ENCODE measurements at regions not wholly inside any gene's neighbourhood (a gene's known extent, or its start where the extent isn't known, plus 50 kb on each side); places are given as distances from the start of the nearest gene placed in this dataset.

GRCh38 chr1:80384083-80384830 is 1377.7 kb upstream of the ADGRL4 start:
- Histone ChIP-seq H3K4me3 (ENCODE audit: low read length) (no peak overlapping the region), H3K4me1 (ENCODE audit: insufficient read depth, low read length) (no peaks in the 10 kb centered on the region), H3K27ac (ENCODE audit: low read depth, low read length) (no peak overlapping the region), H3K27me3 (ENCODE audit: insufficient read depth, low read length, poor library complexity, severe bottlenecking) (no peaks in the 10 kb centered on the region), H3K9me3 (ENCODE audit: low read length) (no peaks in the 10 kb centered on the region), H3K36me3 (ENCODE audit: insufficient read depth, low read length) (no peaks in the 10 kb centered on the region)
- Mint-ChIP-seq H3K36me3 (no peaks in the 10 kb centered on the region), H3K27me3 (no peaks in the 10 kb centered on the region), H3K4me1 (no peaks in the 10 kb centered on the region), H3K9me3 (peaks cover 3 to 24% (median 8%) of the 10 kb centered on the region in 5 donors), H3K4me3 (no peak overlapping the region), H3K27ac (no peak overlapping the region)
- DNase-seq = no peak
- ChIA-PET CTCF (no interaction called here), POLR2A (no interaction called here)

- POLR2A ChIA-PET = no interaction called here
- no peak overlapping the region for H3K27ac ChIP-seq (ENCODE audit: low read depth, low read length)
- Mint-ChIP-seq H3K4me3 (no peak overlapping the region), H3K36me3 (no peaks in the 10 kb centered on the region), H3K27ac (no peak overlapping the region), H3K27me3 (no peaks in the 10 kb centered on the region), H3K4me1 (no peaks in the 10 kb centered on the region), H3K9me3 (peaks cover 3 to 34% (median 9%) of the 10 kb centered on the region in 5 donors)
- no peak overlapping the region for H3K4me3 ChIP-seq (ENCODE audit: low read length)
- H3K27me3 ChIP-seq (ENCODE audit: insufficient read depth, low read length, poor library complexity, severe bottlenecking) = no peaks in the 10 kb centered on the region
- no peak for DNase-seq
- no peaks in the 10 kb centered on the region for H3K4me1 ChIP-seq (ENCODE audit: insufficient read depth, low read length)
- no peaks in the 10 kb centered on the region for H3K9me3 ChIP-seq (ENCODE audit: low read length)
- CTCF ChIA-PET = no interaction called here
- H3K36me3 ChIP-seq (ENCODE audit: insufficient read depth, low read length) = no peaks in the 10 kb centered on the region
Measured at GRCh38 chr1:80375662-80376061, 1369.1 kb upstream of the ADGRL4 start.

- Mint-ChIP-seq H3K4me1 (no peaks in the 10 kb centered on the region), H3K9me3 (peaks cover 3 to 34% (median 10%) of the 10 kb centered on the region in 5 donors), H3K4me3 (no peak overlapping the region), H3K36me3 (no peaks in the 10 kb centered on the region), H3K27ac (no peak overlapping the region), H3K27me3 (no peaks in the 10 kb centered on the region)
- H3K36me3 ChIP-seq (ENCODE audit: insufficient read depth, low read length) = no peaks in the 10 kb centered on the region
- CTCF ChIA-PET = no interaction called here
- H3K27me3 ChIP-seq (ENCODE audit: insufficient read depth, low read length, poor library complexity, severe bottlenecking) = no peaks in the 10 kb centered on the region
- H3K4me1 ChIP-seq (ENCODE audit: insufficient read depth, low read length) = no peaks in the 10 kb centered on the region
- no peak overlapping the region for H3K27ac ChIP-seq (ENCODE audit: low read depth, low read length)
- DNase-seq = no peak
- H3K9me3 ChIP-seq (ENCODE audit: low read length) = no peaks in the 10 kb centered on the region
- POLR2A ChIA-PET = no interaction called here
- no peak overlapping the region for H3K4me3 ChIP-seq (ENCODE audit: low read length)
Measured at GRCh38 chr1:80375109-80375508, 1368.6 kb upstream of the ADGRL4 start.

- Histone ChIP-seq H3K36me3 (ENCODE audit: insufficient read depth, low read length) (no peaks in the 10 kb centered on the region), H3K9me3 (ENCODE audit: low read length) (no peaks in the 10 kb centered on the region), H3K27ac (ENCODE audit: low read depth, low read length) (no peak overlapping the region), H3K4me3 (ENCODE audit: low read length) (no peak overlapping the region), H3K27me3 (ENCODE audit: insufficient read depth, low read length, poor library complexity, severe bottlenecking) (no peaks in the 10 kb centered on the region), H3K4me1 (ENCODE audit: insufficient read depth, low read length) (no peaks in the 10 kb centered on the region)
- POLR2A ChIA-PET = no interaction called here
- H3K36me3 Mint-ChIP-seq = peaks cover 0 to 3% (median 0%) of the 10 kb centered on the region in 3 donors
- CTCF ChIA-PET = no interaction called here
- no peak for DNase-seq
- no peaks in the 10 kb centered on the region for H3K27me3 Mint-ChIP-seq
- no peaks in the 10 kb centered on the region for H3K4me1 Mint-ChIP-seq
- no peak overlapping the region for H3K27ac Mint-ChIP-seq
- peaks cover 6 to 30% (median 10%) of the 10 kb centered on the region in 5 donors for H3K9me3 Mint-ChIP-seq
- no peak overlapping the region for H3K4me3 Mint-ChIP-seq
Measured at GRCh38 chr1:80369780-80370179, 1363.2 kb upstream of the ADGRL4 start.

- H3K27ac Mint-ChIP-seq = no peak overlapping the region
- H3K36me3 Mint-ChIP-seq = peaks cover 0 to 3% (median 0%) of the 10 kb centered on the region in 3 donors
- CTCF ChIA-PET = no interaction called here
Measured at GRCh38 chr1:80367058-80367457, 1360.5 kb upstream of the ADGRL4 start.

GRCh38 chr1:80365359-80366021 is 1359.0 kb upstream of the ADGRL4 start:
- Histone ChIP-seq H3K27ac (ENCODE audit: low read depth, low read length) (no peak overlapping the region), H3K4me1 (ENCODE audit: insufficient read depth, low read length) (no peaks in the 10 kb centered on the region), H3K4me3 (ENCODE audit: low read length) (no peak overlapping the region), H3K27me3 (ENCODE audit: insufficient read depth, low read length, poor library complexity, severe bottlenecking) (no peaks in the 10 kb centered on the region), H3K36me3 (ENCODE audit: insufficient read depth, low read length) (no peaks in the 10 kb centered on the region), H3K9me3 (ENCODE audit: low read length) (no peaks in the 10 kb centered on the region)
- H3K9me3 Mint-ChIP-seq = peaks cover 3 to 25% (median 13%) of the 10 kb centered on the region in 5 donors
- ChIA-PET CTCF (no interaction called here), POLR2A (no interaction called here)
- no peak overlapping the region for H3K4me3 Mint-ChIP-seq
- no peak for DNase-seq
- no peaks in the 10 kb centered on the region for H3K27me3 Mint-ChIP-seq
- peaks cover 0 to 3% (median 0%) of the 10 kb centered on the region in 3 donors for H3K36me3 Mint-ChIP-seq
- no peak overlapping the region for H3K27ac Mint-ChIP-seq
- H3K4me1 Mint-ChIP-seq = no peaks in the 10 kb centered on the region

More at GRCh38 chr1:80367058-80367457, 1360.5 kb upstream of the ADGRL4 start:
- H3K27me3 Mint-ChIP-seq = no peaks in the 10 kb centered on the region
- H3K9me3 Mint-ChIP-seq = peaks cover 2 to 21% (median 13%) of the 10 kb centered on the region in 5 donors
- Histone ChIP-seq H3K27me3 (ENCODE audit: insufficient read depth, low read length, poor library complexity, severe bottlenecking) (no peaks in the 10 kb centered on the region), H3K4me3 (ENCODE audit: low read length) (no peak overlapping the region), H3K27ac (ENCODE audit: low read depth, low read length) (no peak overlapping the region), H3K36me3 (ENCODE audit: insufficient read depth, low read length) (no peaks in the 10 kb centered on the region), H3K9me3 (ENCODE audit: low read length) (no peaks in the 10 kb centered on the region), H3K4me1 (ENCODE audit: insufficient read depth, low read length) (no peaks in the 10 kb centered on the region)
- POLR2A ChIA-PET = no interaction called here
- H3K4me3 Mint-ChIP-seq = no peak overlapping the region
- no peaks in the 10 kb centered on the region for H3K4me1 Mint-ChIP-seq
- no peak for DNase-seq

- ChIA-PET POLR2A (no interaction called here), CTCF (no interaction called here)
- no peaks in the 10 kb centered on the region for H3K9me3 ChIP-seq (ENCODE audit: low read length)
- H3K27ac ChIP-seq (ENCODE audit: low read depth, low read length) = no peak overlapping the region
- Mint-ChIP-seq H3K36me3 (peaks cover 0 to 3% (median 0%) of the 10 kb centered on the region in 3 donors), H3K27me3 (no peaks in the 10 kb centered on the region), H3K4me1 (no peaks in the 10 kb centered on the region), H3K9me3 (peaks cover 6 to 34% (median 16%) of the 10 kb centered on the region in 5 donors), H3K27ac (no peak overlapping the region), H3K4me3 (no peak overlapping the region)
- H3K4me1 ChIP-seq (ENCODE audit: insufficient read depth, low read length) = no peaks in the 10 kb centered on the region
- no peaks in the 10 kb centered on the region for H3K36me3 ChIP-seq (ENCODE audit: insufficient read depth, low read length)
- DNase-seq = no peak
- no peak overlapping the region for H3K4me3 ChIP-seq (ENCODE audit: low read length)
- H3K27me3 ChIP-seq (ENCODE audit: insufficient read depth, low read length, poor library complexity, severe bottlenecking) = no peaks in the 10 kb centered on the region
Measured at GRCh38 chr1:80363689-80364475, 1357.4 kb upstream of the ADGRL4 start.

GRCh38 chr1:80359666-80360065 is 1353.1 kb upstream of the ADGRL4 start:
- Mint-ChIP-seq H3K9me3 (peaks cover 6 to 35% (median 18%) of the 10 kb centered on the region in 5 donors), H3K27me3 (no peaks in the 10 kb centered on the region), H3K27ac (no peak overlapping the region), H3K4me3 (no peak overlapping the region), H3K4me1 (no peaks in the 10 kb centered on the region), H3K36me3 (no peaks in the 10 kb centered on the region)
- no peaks in the 10 kb centered on the region for H3K9me3 ChIP-seq (ENCODE audit: low read length)
- H3K4me1 ChIP-seq (ENCODE audit: insufficient read depth, low read length) = no peaks in the 10 kb centered on the region
- H3K27me3 ChIP-seq (ENCODE audit: insufficient read depth, low read length, poor library complexity, severe bottlenecking) = no peaks in the 10 kb centered on the region
- POLR2A ChIA-PET = no interaction called here
- no peak for DNase-seq
- H3K4me3 ChIP-seq (ENCODE audit: low read length) = no peak overlapping the region
- no peaks in the 10 kb centered on the region for H3K36me3 ChIP-seq (ENCODE audit: insufficient read depth, low read length)
- CTCF ChIA-PET = no interaction called here
- H3K27ac ChIP-seq (ENCODE audit: low read depth, low read length) = no peak overlapping the region
